ENCODE measurements at regions not wholly inside any gene's neighbourhood (a gene's known extent, or its start where the extent isn't known, plus 50 kb on each side); places are given as distances from the start of the nearest gene placed in this dataset.

GRCh38 chr19:30879225-30879624, 470.0 kb downstream of the TSHZ3 start:
- H3K4me1 Mint-ChIP-seq, result no peaks in the 10 kb centered on the region
- Histone ChIP-seq H3K27me3 (ENCODE audit: insufficient read depth, low read length, poor library complexity, severe bottlenecking) (no peaks in the 10 kb centered on the region), H3K36me3 (ENCODE audit: insufficient read depth, low read length) (no peaks in the 10 kb centered on the region), H3K9me3 (ENCODE audit: low read length) (no peaks in the 10 kb centered on the region), H3K4me3 (ENCODE audit: low read length) (no peak overlapping the region), H3K27ac (ENCODE audit: low read depth, low read length) (no peak overlapping the region), H3K4me1 (ENCODE audit: insufficient read depth, low read length) (no peaks in the 10 kb centered on the region)
- H3K36me3 Mint-ChIP-seq, result no peaks in the 10 kb centered on the region
- H3K9me3 Mint-ChIP-seq, result peaks cover 0 to 2% (median 0%) of the 10 kb centered on the region in 5 donors
- H3K4me3 Mint-ChIP-seq, result no peak overlapping the region
- no peaks in the 10 kb centered on the region for H3K27me3 Mint-ChIP-seq
- POLR2A ChIA-PET, result no interaction called here
- DNase-seq, result no peak
- H3K27ac Mint-ChIP-seq, result no peak overlapping the region
- CTCF ChIA-PET, result no interaction called here

- DNase-seq, result no peak
- Mint-ChIP-seq H3K27me3 (peaks cover 0 to 2% of the 10 kb centered on the region in 2 donors), H3K4me1 (no peaks in the 10 kb centered on the region), H3K36me3 (no peaks in the 10 kb centered on the region), H3K27ac (no peak overlapping the region), H3K9me3 (peaks cover 0 to 2% (median 0%) of the 10 kb centered on the region in 5 donors), H3K4me3 (no peak overlapping the region)
- Histone ChIP-seq H3K9me3 (ENCODE audit: low read length) (no peaks in the 10 kb centered on the region), H3K4me1 (ENCODE audit: insufficient read depth, low read length) (no peaks in the 10 kb centered on the region), H3K27ac (ENCODE audit: low read depth, low read length) (no peak overlapping the region), H3K4me3 (ENCODE audit: low read length) (no peak overlapping the region), H3K36me3 (ENCODE audit: insufficient read depth, low read length) (no peaks in the 10 kb centered on the region), H3K27me3 (ENCODE audit: insufficient read depth, low read length, poor library complexity, severe bottlenecking) (no peaks in the 10 kb centered on the region)
- CTCF ChIA-PET, result no interaction called here
- POLR2A ChIA-PET, result no interaction called here
These were observed 470.7 kb downstream of the TSHZ3 start for GRCh38 chr19:30878495-30878894.

GRCh38 chr19:30877661-30878113, 471.5 kb downstream of the TSHZ3 start:
- Histone ChIP-seq H3K27ac (ENCODE audit: low read depth, low read length) (no peak overlapping the region), H3K36me3 (ENCODE audit: insufficient read depth, low read length) (no peaks in the 10 kb centered on the region), H3K4me3 (ENCODE audit: low read length) (no peak overlapping the region), H3K9me3 (ENCODE audit: low read length) (no peaks in the 10 kb centered on the region), H3K4me1 (ENCODE audit: insufficient read depth, low read length) (no peaks in the 10 kb centered on the region), H3K27me3 (ENCODE audit: insufficient read depth, low read length, poor library complexity, severe bottlenecking) (no peaks in the 10 kb centered on the region)
- CTCF ChIA-PET, result no interaction called here
- POLR2A ChIA-PET, result no interaction called here
- Mint-ChIP-seq H3K4me1 (no peaks in the 10 kb centered on the region), H3K9me3 (peaks cover 0 to 2% (median 0%) of the 10 kb centered on the region in 5 donors), H3K36me3 (no peaks in the 10 kb centered on the region), H3K27ac (no peak overlapping the region), H3K27me3 (peaks cover 0 to 2% of the 10 kb centered on the region in 2 donors), H3K4me3 (no peak overlapping the region)
- no peak for DNase-seq

- ChIA-PET CTCF (no interaction called here), POLR2A (no interaction called here)
- H3K27me3 Mint-ChIP-seq, result peaks cover 0 to 3% of the 10 kb centered on the region in 2 donors
- H3K27me3 ChIP-seq (ENCODE audit: insufficient read depth, low read length, poor library complexity, severe bottlenecking), result no peaks in the 10 kb centered on the region
- H3K4me3 Mint-ChIP-seq, result no peak overlapping the region
- no peak overlapping the region for H3K4me3 ChIP-seq (ENCODE audit: low read length)
- peaks cover 0 to 2% (median 0%) of the 10 kb centered on the region in 5 donors for H3K9me3 Mint-ChIP-seq
- no peaks in the 10 kb centered on the region for H3K4me1 Mint-ChIP-seq
- DNase-seq, result no peak
- H3K36me3 ChIP-seq (ENCODE audit: insufficient read depth, low read length), result no peaks in the 10 kb centered on the region
- no peaks in the 10 kb centered on the region for H3K4me1 ChIP-seq (ENCODE audit: insufficient read depth, low read length)
- H3K9me3 ChIP-seq (ENCODE audit: low read length), result no peaks in the 10 kb centered on the region
- H3K27ac ChIP-seq (ENCODE audit: low read depth, low read length), result no peak overlapping the region
- H3K36me3 Mint-ChIP-seq, result no peaks in the 10 kb centered on the region
- H3K27ac Mint-ChIP-seq, result no peak overlapping the region
These were observed 475.5 kb downstream of the TSHZ3 start for GRCh38 chr19:30873691-30874090.

GRCh38 chr19:30873003-30873402, 476.2 kb downstream of the TSHZ3 start:
- Histone ChIP-seq H3K9me3 (ENCODE audit: low read length) (no peaks in the 10 kb centered on the region), H3K27me3 (ENCODE audit: insufficient read depth, low read length, poor library complexity, severe bottlenecking) (no peaks in the 10 kb centered on the region), H3K27ac (ENCODE audit: low read depth, low read length) (no peak overlapping the region), H3K4me3 (ENCODE audit: low read length) (no peak overlapping the region), H3K4me1 (ENCODE audit: insufficient read depth, low read length) (no peaks in the 10 kb centered on the region), H3K36me3 (ENCODE audit: insufficient read depth, low read length) (no peaks in the 10 kb centered on the region)
- H3K4me1 Mint-ChIP-seq, result no peaks in the 10 kb centered on the region
- no peak overlapping the region for H3K4me3 Mint-ChIP-seq
- H3K36me3 Mint-ChIP-seq, result no peaks in the 10 kb centered on the region
- H3K9me3 Mint-ChIP-seq, result peaks cover 0 to 2% (median 0%) of the 10 kb centered on the region in 5 donors
- ChIA-PET CTCF (no interaction called here), POLR2A (no interaction called here)
- peaks cover 0 to 3% of the 10 kb centered on the region in 2 donors for H3K27me3 Mint-ChIP-seq
- no peak overlapping the region for H3K27ac Mint-ChIP-seq
- no peak for DNase-seq

- CTCF ChIA-PET, result no interaction called here
- no peaks in the 10 kb centered on the region for H3K9me3 ChIP-seq (ENCODE audit: low read length)
- Mint-ChIP-seq H3K9me3 (peaks cover 0 to 2% (median 0%) of the 10 kb centered on the region in 5 donors), H3K4me1 (no peaks in the 10 kb centered on the region), H3K27me3 (peaks cover 0 to 3% of the 10 kb centered on the region in 2 donors), H3K4me3 (no peak overlapping the region), H3K27ac (no peak overlapping the region), H3K36me3 (no peaks in the 10 kb centered on the region)
- POLR2A ChIA-PET, result no interaction called here
- H3K4me1 ChIP-seq (ENCODE audit: insufficient read depth, low read length), result no peaks in the 10 kb centered on the region
- H3K27ac ChIP-seq (ENCODE audit: low read depth, low read length), result no peak overlapping the region
- DNase-seq, result no peak
- no peaks in the 10 kb centered on the region for H3K36me3 ChIP-seq (ENCODE audit: insufficient read depth, low read length)
- H3K27me3 ChIP-seq (ENCODE audit: insufficient read depth, low read length, poor library complexity, severe bottlenecking), result no peaks in the 10 kb centered on the region
- no peak overlapping the region for H3K4me3 ChIP-seq (ENCODE audit: low read length)
These were observed 477.3 kb downstream of the TSHZ3 start for GRCh38 chr19:30871979-30872378.

GRCh38 chr19:30870876-30871275, 478.4 kb downstream of the TSHZ3 start:
- CTCF ChIA-PET, result no interaction called here
- peaks cover 0 to 2% (median 0%) of the 10 kb centered on the region in 5 donors for H3K9me3 Mint-ChIP-seq
- H3K9me3 ChIP-seq (ENCODE audit: low read length), result no peaks in the 10 kb centered on the region

GRCh38 chr19:30865511-30865910, 483.7 kb downstream of the TSHZ3 start:
- no peak overlapping the region for H3K27ac Mint-ChIP-seq
- H3K4me3 Mint-ChIP-seq, result no peak overlapping the region
- Histone ChIP-seq H3K4me3 (ENCODE audit: low read length) (no peak overlapping the region), H3K36me3 (ENCODE audit: insufficient read depth, low read length) (no peaks in the 10 kb centered on the region), H3K27me3 (ENCODE audit: insufficient read depth, low read length, poor library complexity, severe bottlenecking) (no peaks in the 10 kb centered on the region), H3K9me3 (ENCODE audit: low read length) (no peaks in the 10 kb centered on the region), H3K27ac (ENCODE audit: low read depth, low read length) (no peak overlapping the region), H3K4me1 (ENCODE audit: insufficient read depth, low read length) (no peaks in the 10 kb centered on the region)
- H3K4me1 Mint-ChIP-seq, result no peaks in the 10 kb centered on the region
- H3K9me3 Mint-ChIP-seq, result peaks cover 0 to 3% (median 0%) of the 10 kb centered on the region in 5 donors
- ChIA-PET POLR2A (no interaction called here), CTCF (no interaction called here)
- H3K36me3 Mint-ChIP-seq, result no peaks in the 10 kb centered on the region
- H3K27me3 Mint-ChIP-seq, result peaks cover under 1 to 3% of the 10 kb centered on the region in 2 donors
- no peak for DNase-seq

More at GRCh38 chr19:30870876-30871275, 478.4 kb downstream of the TSHZ3 start:
- Histone ChIP-seq H3K4me3 (ENCODE audit: low read length) (no peak overlapping the region), H3K4me1 (ENCODE audit: insufficient read depth, low read length) (no peaks in the 10 kb centered on the region), H3K27ac (ENCODE audit: low read depth, low read length) (no peak overlapping the region), H3K27me3 (ENCODE audit: insufficient read depth, low read length, poor library complexity, severe bottlenecking) (no peaks in the 10 kb centered on the region), H3K36me3 (ENCODE audit: insufficient read depth, low read length) (no peaks in the 10 kb centered on the region)
- H3K4me1 Mint-ChIP-seq, result no peaks in the 10 kb centered on the region
- POLR2A ChIA-PET, result no interaction called here
- H3K36me3 Mint-ChIP-seq, result no peaks in the 10 kb centered on the region
- H3K4me3 Mint-ChIP-seq, result no peak overlapping the region
- no peak overlapping the region for H3K27ac Mint-ChIP-seq
- peaks cover 0 to 3% of the 10 kb centered on the region in 2 donors for H3K27me3 Mint-ChIP-seq
- no peak for DNase-seq

Data from CD8-positive, alpha-beta memory T cell (primary cell).